CD4-positive, CD25-positive, alpha-beta regulatory T cell (primary cell): ENCODE measurements at regions not wholly inside any gene's neighbourhood (a gene's known extent, or its start where the extent isn't known, plus 50 kb on each side); places are given as distances from the start of the nearest gene placed in this dataset.

ENCODE experiments used
- ATAC-seq, 2 donors: fragments of 150-1000 bp; cut with Tn5 transposase; one replicate each; pipeline ENCODE4 v1.10.0; 2021; ENCODE audit warnings: low read depth in 2 of 2, moderate number of reproducible peaks in 2 of 2, moderate library complexity in 1 of 2
- DNase-seq, 3 donors: peaks; one replicate each; pipeline versions ENCODE4 v3.0.0 to v3.0.0-alpha.2; 2012 to 2022; ENCODE audit warnings: mixed read lengths in 1 of 3
- H3K27ac ChIP-seq: one replicate; pipeline ENCODE4 v1.7.0; 2013; ENCODE audit warnings: mild to moderate bottlenecking, low read length; ENCODE audit not compliant: insufficient read depth, poor library complexity, severe bottlenecking
- H3K27me3 ChIP-seq: one replicate; pipeline ENCODE4 v1.7.0; 2013; ENCODE audit warnings: low read length; ENCODE audit not compliant: control insufficient read depth, insufficient read depth
- H3K36me3 ChIP-seq: one replicate; pipeline ENCODE4 v1.7.0; 2013; ENCODE audit warnings: mild to moderate bottlenecking, low read length, moderate library complexity; ENCODE audit not compliant: control insufficient read depth, insufficient read depth
- H3K4me1 ChIP-seq: 2 replicates; pipeline ENCODE4 v1.7.0; 2013; ENCODE audit warnings: mild to moderate bottlenecking, low read length; ENCODE audit not compliant: insufficient read depth, control insufficient read depth, poor library complexity, severe bottlenecking
- H3K4me3 ChIP-seq: one replicate; pipeline ENCODE4 v1.7.0; 2013; ENCODE audit warnings: low read depth, mild to moderate bottlenecking, low read length, moderate library complexity
- H3K9me3 ChIP-seq, 2 experiments: 1 replicate in 1 of 2; 2 replicates in 1 of 2; pipeline ENCODE4 v1.7.0; 2013; ENCODE audit warnings: low read length in 2 of 2, mild to moderate bottlenecking in 1 of 2, moderate library complexity in 1 of 2; ENCODE audit not compliant: control insufficient read depth in 2 of 2
- H3K27ac Mint-ChIP-seq, 3 donors: one replicate each; pipeline ENCODE4 v1.8.0; 2020 to 2022; ENCODE audit warnings: mild to moderate bottlenecking in 3 of 3, mixed read lengths in 3 of 3, moderate library complexity in 2 of 3
- H3K27me3 Mint-ChIP-seq: one replicate; pipeline ENCODE4 v1.8.0; 2022; ENCODE audit warnings: mild to moderate bottlenecking, mixed read lengths
- H3K36me3 Mint-ChIP-seq: one replicate; pipeline ENCODE4 v1.8.0; 2020; ENCODE audit warnings: mixed read lengths
- H3K4me1 Mint-ChIP-seq, 4 donors: one replicate each; pipeline ENCODE4 v1.8.0; 2020 to 2022; ENCODE audit warnings: mixed read lengths in 4 of 4, mild to moderate bottlenecking in 1 of 4
- H3K4me3 Mint-ChIP-seq, 4 donors: one replicate each; pipeline ENCODE4 v1.8.0; 2020 to 2022; ENCODE audit warnings: mild to moderate bottlenecking in 4 of 4, mixed read lengths in 4 of 4, moderate library complexity in 3 of 4
- H3K9me3 Mint-ChIP-seq, 7 donors: one replicate each; pipeline ENCODE4 v1.8.0; 2020 to 2022; ENCODE audit warnings: mixed read lengths in 7 of 7, mild to moderate bottlenecking in 3 of 7, moderate library complexity in 2 of 7

- Histone ChIP-seq H3K4me3 (no peak overlapping the region), H3K4me1 (no peaks in the 10 kb centered on the region), H3K27me3 (no peaks in the 10 kb centered on the region), H3K36me3 (no peaks in the 10 kb centered on the region), H3K9me3 (no peaks in the 10 kb centered on the region), H3K27ac (no peak overlapping the region)
- peaks cover 16% of the 10 kb centered on the region for H3K27me3 Mint-ChIP-seq
- no peaks in the 10 kb centered on the region for H3K36me3 Mint-ChIP-seq
- H3K9me3 Mint-ChIP-seq, result peaks cover 0 to 7% (median 2%) of the 10 kb centered on the region in 7 donors
- H3K4me3 Mint-ChIP-seq, result peak overlapping the region in 1 of 4 donors; percentile 10
- no peak for ATAC-seq
- H3K4me1 Mint-ChIP-seq, result no peaks in the 10 kb centered on the region
- DNase-seq, result no peak
- H3K27ac Mint-ChIP-seq, result no peak overlapping the region
Observed at GRCh38 chr3:152656214-152656971, 178.5 kb upstream of the P2RY1 start.

GRCh38 chr3:152656972-152657355, 178.0 kb upstream of the P2RY1 start:
- Mint-ChIP-seq H3K4me3 (no peak overlapping the region), H3K4me1 (no peaks in the 10 kb centered on the region), H3K27ac (no peak overlapping the region), H3K9me3 (peaks cover 0 to 11% (median 4%) of the 10 kb centered on the region in 7 donors), H3K27me3 (peaks cover 17% of the 10 kb centered on the region), H3K36me3 (no peaks in the 10 kb centered on the region)
- no peaks in the 10 kb centered on the region for H3K9me3 ChIP-seq
- H3K4me1 ChIP-seq, result no peaks in the 10 kb centered on the region
- H3K36me3 ChIP-seq, result no peaks in the 10 kb centered on the region
- ATAC-seq (no peak), DNase-seq (no peak)
- no peaks in the 10 kb centered on the region for H3K27me3 ChIP-seq
- H3K4me3 ChIP-seq, result no peak overlapping the region
- no peak overlapping the region for H3K27ac ChIP-seq

- Mint-ChIP-seq H3K9me3 (peaks cover 0 to 17% (median 2%) of the 10 kb centered on the region in 7 donors), H3K27me3 (peaks cover 12% of the 10 kb centered on the region), H3K36me3 (no peaks in the 10 kb centered on the region), H3K27ac (no peak overlapping the region), H3K4me1 (no peaks in the 10 kb centered on the region), H3K4me3 (no peak overlapping the region)
- H3K9me3 ChIP-seq, result no peaks in the 10 kb centered on the region
- no peaks in the 10 kb centered on the region for H3K4me1 ChIP-seq
- H3K27ac ChIP-seq, result no peak overlapping the region
- H3K27me3 ChIP-seq, result no peaks in the 10 kb centered on the region
- DNase-seq (no peak), ATAC-seq (no peak)
- no peaks in the 10 kb centered on the region for H3K36me3 ChIP-seq
- H3K4me3 ChIP-seq, result no peak overlapping the region
Observed at GRCh38 chr3:152658977-152659720, 175.8 kb upstream of the P2RY1 start.

- Mint-ChIP-seq H3K36me3 (no peaks in the 10 kb centered on the region), H3K27ac (no peak overlapping the region), H3K9me3 (peaks cover 0 to 17% (median 3%) of the 10 kb centered on the region in 7 donors), H3K27me3 (peaks cover 8% of the 10 kb centered on the region), H3K4me1 (no peaks in the 10 kb centered on the region), H3K4me3 (no peak overlapping the region)
- H3K36me3 ChIP-seq, result no peaks in the 10 kb centered on the region
- H3K27me3 ChIP-seq, result peaks cover 3% of the 10 kb centered on the region
- H3K4me3 ChIP-seq, result no peak overlapping the region
- ATAC-seq (no peak), DNase-seq (no peak)
- H3K4me1 ChIP-seq, result no peaks in the 10 kb centered on the region
- H3K27ac ChIP-seq, result no peak overlapping the region
- no peaks in the 10 kb centered on the region for H3K9me3 ChIP-seq
Observed at GRCh38 chr3:152662157-152662556, 172.8 kb upstream of the P2RY1 start.

- H3K27ac Mint-ChIP-seq, result no peak overlapping the region
Observed at GRCh38 chr3:152664766-152665165, 170.2 kb upstream of the P2RY1 start.

GRCh38 chr3:152667267-152667666, 167.7 kb upstream of the P2RY1 start:
- Histone ChIP-seq H3K27me3 (peaks cover 3% of the 10 kb centered on the region), H3K4me3 (no peak overlapping the region), H3K36me3 (no peaks in the 10 kb centered on the region), H3K9me3 (no peaks in the 10 kb centered on the region), H3K4me1 (no peaks in the 10 kb centered on the region), H3K27ac (no peak overlapping the region)
- Mint-ChIP-seq H3K36me3 (no peaks in the 10 kb centered on the region), H3K4me1 (no peaks in the 10 kb centered on the region), H3K4me3 (no peak overlapping the region), H3K27ac (no peak overlapping the region), H3K27me3 (no peaks in the 10 kb centered on the region), H3K9me3 (peaks cover 0 to 3% (median 1%) of the 10 kb centered on the region in 7 donors)
- no peak for DNase-seq
- ATAC-seq, result no peak

More at GRCh38 chr3:152664766-152665165, 170.2 kb upstream of the P2RY1 start:
- Histone ChIP-seq H3K9me3 (no peaks in the 10 kb centered on the region), H3K4me1 (no peaks in the 10 kb centered on the region), H3K4me3 (no peak overlapping the region), H3K36me3 (no peaks in the 10 kb centered on the region), H3K27ac (no peak overlapping the region), H3K27me3 (peaks cover 3% of the 10 kb centered on the region)
- Mint-ChIP-seq H3K9me3 (peaks cover 0 to 17% (median 3%) of the 10 kb centered on the region in 7 donors), H3K36me3 (no peaks in the 10 kb centered on the region), H3K4me3 (no peak overlapping the region), H3K4me1 (no peaks in the 10 kb centered on the region), H3K27me3 (peaks cover 5% of the 10 kb centered on the region)
- DNase-seq (no peak), ATAC-seq (no peak)

GRCh38 chr3:152669560-152669959, 165.4 kb upstream of the P2RY1 start:
- Histone ChIP-seq H3K4me1 (no peaks in the 10 kb centered on the region), H3K27ac (no peak overlapping the region), H3K27me3 (peaks cover 3% of the 10 kb centered on the region), H3K4me3 (no peak overlapping the region), H3K9me3 (no peaks in the 10 kb centered on the region), H3K36me3 (no peaks in the 10 kb centered on the region)
- no peak for DNase-seq
- Mint-ChIP-seq H3K4me3 (no peak overlapping the region), H3K27me3 (no peaks in the 10 kb centered on the region), H3K9me3 (peaks cover 0 to 1% (median 0%) of the 10 kb centered on the region in 7 donors), H3K4me1 (no peaks in the 10 kb centered on the region), H3K27ac (no peak overlapping the region), H3K36me3 (no peaks in the 10 kb centered on the region)
- no peak for ATAC-seq
